ENCODE measurements at regions not wholly inside any gene's neighbourhood (a gene's known extent, or its start where the extent isn't known, plus 50 kb on each side); places are given as distances from the start of the nearest gene placed in this dataset.

DNA sequence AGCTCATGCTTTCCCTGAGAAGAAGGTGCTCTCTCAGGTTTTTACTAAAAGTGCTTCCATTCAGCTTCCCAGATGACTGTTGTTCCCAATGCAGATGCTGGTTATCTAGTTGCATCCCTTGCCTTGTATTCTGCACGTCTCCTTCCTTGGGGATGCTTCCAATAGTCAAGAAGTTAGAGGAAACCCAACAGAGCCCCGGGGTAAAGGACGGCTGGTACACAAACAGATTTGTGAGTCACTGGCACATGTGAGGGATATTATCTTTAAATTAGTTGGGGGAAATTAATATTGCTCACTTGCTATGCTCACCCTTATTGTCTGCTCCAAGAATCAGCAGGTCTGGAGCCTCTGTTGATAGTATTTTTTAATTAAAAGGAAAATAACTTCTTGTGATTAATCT, 465.2 kb upstream of the BOD1L1 start:
- TF ChIP-seq, protein P1, sequence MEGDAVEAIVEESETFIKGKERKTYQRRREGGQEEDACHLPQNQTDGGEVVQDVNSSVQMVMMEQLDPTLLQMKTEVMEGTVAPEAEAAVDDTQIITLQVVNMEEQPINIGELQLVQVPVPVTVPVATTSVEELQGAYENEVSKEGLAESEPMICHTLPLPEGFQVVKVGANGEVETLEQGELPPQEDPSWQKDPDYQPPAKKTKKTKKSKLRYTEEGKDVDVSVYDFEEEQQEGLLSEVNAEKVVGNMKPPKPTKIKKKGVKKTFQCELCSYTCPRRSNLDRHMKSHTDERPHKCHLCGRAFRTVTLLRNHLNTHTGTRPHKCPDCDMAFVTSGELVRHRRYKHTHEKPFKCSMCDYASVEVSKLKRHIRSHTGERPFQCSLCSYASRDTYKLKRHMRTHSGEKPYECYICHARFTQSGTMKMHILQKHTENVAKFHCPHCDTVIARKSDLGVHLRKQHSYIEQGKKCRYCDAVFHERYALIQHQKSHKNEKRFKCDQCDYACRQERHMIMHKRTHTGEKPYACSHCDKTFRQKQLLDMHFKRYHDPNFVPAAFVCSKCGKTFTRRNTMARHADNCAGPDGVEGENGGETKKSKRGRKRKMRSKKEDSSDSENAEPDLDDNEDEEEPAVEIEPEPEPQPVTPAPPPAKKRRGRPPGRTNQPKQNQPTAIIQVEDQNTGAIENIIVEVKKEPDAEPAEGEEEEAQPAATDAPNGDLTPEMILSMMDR (IDR thresholded peaks at IDR 0.05), result no peak
- TF ChIP-seq POLR2AphosphoS5 (IDR thresholded peaks at IDR 0.05), result no peak
- no peak for TF ChIP-seq POLR2A (IDR thresholded peaks at IDR 0.05)
- no peak for TF ChIP-seq EP300 (IDR thresholded peaks at IDR 0.05)
